ENCODE measurements at regions not wholly inside any gene's neighbourhood (a gene's known extent, or its start where the extent isn't known, plus 50 kb on each side); places are given as distances from the start of the nearest gene placed in this dataset.
A peak's percentile ranks its signal among the peaks of the same experiment; 100 is the strongest.
"Not testable (repeated sequence)": the region's sequence is repeated elsewhere in the genome, so short reads cannot be mapped to it uniquely, and the experiment has no call there.

DNA sequence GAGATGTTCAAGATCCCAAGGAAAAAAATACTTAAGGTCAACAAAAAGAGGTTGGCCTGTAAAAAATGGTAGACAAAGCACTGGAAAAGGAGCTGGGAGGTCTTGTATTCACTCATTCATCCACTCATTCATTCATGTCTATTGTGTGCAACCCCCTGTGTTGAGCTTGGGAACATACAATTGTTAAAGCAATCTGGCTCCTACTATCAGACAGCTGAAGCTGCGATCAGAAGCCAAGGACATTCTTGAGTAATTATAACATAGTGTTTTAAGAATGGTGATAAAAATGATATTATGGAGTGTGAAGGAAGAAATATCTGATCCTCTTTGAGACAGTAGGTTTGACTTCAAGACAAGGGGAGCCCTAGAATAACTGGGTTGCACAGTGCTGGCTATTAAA, 693.4 kb downstream of the TOX3 start:
- DNase-seq (ENCODE audit: low spot score): no peak

DNA sequence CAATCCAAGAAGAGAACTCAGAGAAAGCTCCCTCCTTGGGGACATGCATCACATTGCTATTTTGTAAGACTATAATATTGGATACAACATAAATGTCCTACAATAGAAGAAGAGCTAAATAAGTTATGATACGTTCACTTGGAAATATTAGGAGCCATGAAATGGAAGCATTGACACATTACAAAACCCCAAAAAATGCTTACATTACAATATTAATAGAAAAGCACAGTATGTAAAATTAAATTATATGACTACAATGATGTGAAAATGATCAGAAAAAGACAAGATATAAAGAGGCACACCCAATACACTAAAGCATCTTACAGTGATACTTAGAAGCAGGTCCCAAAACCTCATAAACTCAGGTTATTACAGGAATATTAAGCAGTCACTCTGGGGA, 694.1 kb downstream of the TOX3 start:
- DNase-seq (ENCODE audit: low spot score): no peak

DNA sequence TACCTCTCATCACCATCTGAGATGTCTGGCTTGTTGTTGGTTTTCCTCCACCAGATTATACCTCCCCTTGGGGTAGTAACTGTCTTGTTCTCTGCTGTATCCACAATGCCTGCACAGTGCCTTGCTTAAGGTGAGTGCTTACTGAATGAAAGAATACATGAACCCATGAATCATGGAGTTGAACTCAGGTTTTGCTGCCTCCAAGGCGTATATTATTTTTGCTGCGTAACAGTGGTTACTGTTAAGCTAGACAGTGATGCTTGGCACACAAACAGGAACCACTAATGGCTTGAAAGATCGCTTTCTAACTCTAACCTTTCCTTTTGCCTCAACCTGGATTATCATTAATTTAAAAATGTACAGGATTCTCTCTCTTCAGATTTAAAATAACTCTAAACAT, 695.8 kb downstream of the TOX3 start:
- no peak for DNase-seq (ENCODE audit: low spot score)

GRCh38 chr16:51849715-51850114, 697.2 kb downstream of the TOX3 start:
- DNase-seq (ENCODE audit: low spot score): no peak

GRCh38 chr16:51845586-51846305, 694.7 kb upstream of the SALL1 start:
- DNase-seq (ENCODE audit: low spot score): no peak

- no peak for DNase-seq (ENCODE audit: low spot score)
Observed at GRCh38 chr16:51839727-51840462, 688.8 kb upstream of the SALL1 start.

GRCh38 chr16:51834794-51835193, 683.7 kb upstream of the SALL1 start:
- no peak for DNase-seq (ENCODE audit: low spot score)

DNA sequence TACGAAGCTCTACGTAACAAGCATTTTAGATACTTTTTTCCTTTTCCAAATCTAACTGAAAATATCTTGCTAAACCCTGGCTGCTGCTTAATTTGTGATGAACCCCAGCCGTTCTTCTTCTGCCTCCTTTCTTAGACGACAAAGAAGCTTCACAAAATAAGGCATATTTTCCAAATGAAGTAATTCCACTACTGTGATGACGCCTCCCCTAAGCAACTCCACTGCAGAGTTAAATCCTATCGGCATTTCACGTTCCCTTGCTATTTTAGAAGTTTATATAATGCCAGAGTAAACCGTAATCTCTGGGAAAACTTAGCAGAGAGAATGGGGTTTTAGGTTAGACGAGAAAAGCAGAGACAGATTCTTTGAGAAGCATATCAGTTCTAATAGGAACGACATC, 683.1 kb upstream of the SALL1 start:
- DNase-seq (ENCODE audit: low spot score): no peak

DNA sequence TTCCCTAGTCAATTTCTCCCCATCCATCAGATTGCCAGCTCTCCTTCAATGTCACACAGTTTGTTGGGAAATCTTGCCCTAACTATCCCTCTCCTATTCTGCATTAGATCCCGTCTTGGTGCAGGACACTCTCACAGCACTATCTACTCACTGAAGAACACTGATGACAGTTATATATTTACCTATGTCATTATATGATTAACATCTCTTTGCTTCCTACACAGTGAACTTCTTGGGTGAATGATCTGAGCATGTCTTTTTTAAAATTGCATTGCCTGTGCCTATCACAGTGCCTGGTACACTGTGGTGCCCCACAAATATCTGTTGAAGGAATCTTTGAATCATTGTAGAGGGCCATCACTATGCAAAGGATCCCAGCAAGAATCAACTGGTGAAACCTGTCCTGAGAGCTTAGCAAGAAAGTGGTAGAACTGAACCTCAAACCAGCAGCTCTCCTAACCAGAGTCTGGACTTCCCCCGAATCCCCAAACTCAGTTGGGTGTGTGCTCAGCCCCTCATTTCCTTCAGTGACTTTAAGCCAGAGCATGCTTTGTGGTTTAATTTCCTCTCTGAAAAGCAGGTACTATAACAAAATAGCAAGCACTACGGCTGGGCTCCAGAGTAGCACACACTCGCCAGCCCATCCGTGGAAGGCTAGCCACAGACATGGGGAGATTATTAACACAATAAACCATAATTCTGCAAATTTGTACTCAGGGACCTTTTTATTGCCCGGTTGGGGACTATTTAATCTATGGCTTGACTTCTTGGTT, 680.7 kb upstream of the SALL1 start:
- no peak for DNase-seq (ENCODE audit: low spot score)

GRCh38 chr16:51831034-51831433, 680.0 kb upstream of the SALL1 start:
- DNase-seq (ENCODE audit: low spot score): not testable (repeated sequence)

- DNase-seq (ENCODE audit: low spot score): no peak
Observed at GRCh38 chr16:51825779-51826178, 674.7 kb upstream of the SALL1 start.

DNA sequence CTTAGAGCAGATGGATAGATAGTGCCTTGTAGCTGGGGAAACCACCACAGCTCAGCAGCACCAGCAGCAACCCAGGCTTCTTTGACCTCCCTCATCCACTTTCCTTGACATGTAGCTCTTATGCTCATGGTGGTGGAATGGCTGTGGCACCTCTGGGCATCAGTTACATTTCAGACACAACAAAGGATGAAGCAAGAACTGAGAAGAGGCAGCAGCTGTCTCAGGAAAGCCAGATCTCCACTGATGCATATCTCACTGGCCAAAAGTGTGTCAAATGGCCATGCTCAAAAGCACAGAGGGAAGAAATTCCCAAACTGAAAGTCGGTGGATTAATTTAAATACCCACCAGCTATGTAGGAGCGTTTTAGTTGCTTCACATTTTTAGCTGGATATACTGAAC, 671.4 kb upstream of the SALL1 start:
- DNase-seq (ENCODE audit: low spot score): no peak

DNA sequence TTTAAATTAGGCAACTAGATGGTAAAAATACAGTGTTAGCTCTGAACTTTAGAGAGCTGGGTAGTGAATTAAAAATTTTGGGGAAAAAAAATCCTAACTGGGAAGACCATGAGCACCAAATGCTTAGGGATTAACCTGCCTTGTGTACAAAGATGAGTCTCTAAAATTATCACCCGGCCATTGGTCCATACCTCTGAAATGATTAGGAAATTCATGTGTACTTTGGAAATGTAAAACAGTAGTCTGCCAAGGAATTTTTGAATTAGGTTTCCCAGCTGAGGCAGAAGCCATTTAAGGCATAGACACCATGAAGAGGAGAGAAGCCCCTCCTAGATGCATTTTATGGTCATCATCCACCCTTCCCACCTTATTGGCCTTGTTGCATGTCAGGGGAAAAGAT, 670.5 kb upstream of the SALL1 start:
- no peak for DNase-seq (ENCODE audit: low spot score)

GRCh38 chr16:51820176-51820575, 669.1 kb upstream of the SALL1 start:
- DNase-seq (ENCODE audit: low spot score): no peak

- peak; percentile 10 for DNase-seq (ENCODE audit: low spot score)
Observed at GRCh38 chr16:51818342-51818944, 667.4 kb upstream of the SALL1 start.

DNA sequence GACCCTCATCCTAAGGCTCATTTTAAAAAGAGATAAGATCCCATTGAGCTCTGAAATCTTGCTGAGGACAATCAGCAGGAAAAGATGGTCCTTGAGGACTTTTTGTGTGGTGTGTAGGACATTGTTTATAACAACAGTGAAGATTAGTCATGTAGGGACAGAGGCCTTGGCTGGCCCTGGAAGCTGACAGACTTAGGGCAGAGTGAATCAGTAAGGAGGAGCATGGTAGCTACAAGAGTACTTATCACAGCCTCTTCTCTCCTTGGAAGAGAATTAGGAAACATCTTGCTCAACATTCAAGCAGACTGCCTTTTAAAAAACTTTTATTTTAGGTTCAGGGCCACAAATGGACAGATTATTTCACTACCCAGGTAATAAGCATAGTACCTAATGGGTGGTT, 665.9 kb upstream of the SALL1 start:
- no peak for DNase-seq (ENCODE audit: low spot score)

DNA sequence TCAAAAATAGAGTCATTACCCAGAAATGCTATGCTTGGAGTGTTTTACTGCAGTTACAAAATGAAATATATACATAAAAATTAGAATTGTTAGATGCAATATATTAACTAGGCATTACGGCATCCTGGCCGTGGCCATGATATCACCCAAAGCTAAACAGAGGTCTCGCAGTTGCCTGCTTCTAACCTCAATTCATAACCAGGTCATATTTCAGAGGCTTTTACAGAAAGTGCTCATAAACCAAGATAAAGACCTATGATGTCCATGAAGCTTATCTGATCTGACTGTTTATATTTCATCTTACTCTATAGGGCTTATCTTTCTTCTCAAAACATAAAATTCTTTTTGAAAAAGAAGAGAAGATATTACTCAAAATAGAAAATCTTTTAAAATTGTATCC, 664.5 kb upstream of the SALL1 start:
- no peak for DNase-seq (ENCODE audit: low spot score)

DNA sequence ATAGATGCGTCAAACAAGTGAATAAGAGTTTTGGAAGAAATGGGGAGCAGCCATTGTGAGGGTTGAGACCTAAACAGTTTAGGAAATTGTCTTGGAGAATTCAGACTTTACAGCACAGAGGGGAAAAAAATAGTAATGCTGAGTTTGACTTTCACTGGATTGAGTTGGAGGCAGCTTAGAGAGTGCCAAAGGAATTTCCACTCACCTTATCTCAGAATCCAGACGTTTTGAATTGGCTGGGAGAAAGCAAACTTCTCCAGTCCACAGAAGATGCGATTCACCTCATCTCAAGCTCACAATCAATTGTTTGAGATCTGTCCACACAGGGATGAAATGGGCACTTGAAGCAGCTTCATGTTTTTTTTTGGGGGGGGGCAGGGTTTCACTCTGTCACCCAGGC, 663.5 kb upstream of the SALL1 start:
- DNase-seq (ENCODE audit: low spot score): no peak

DNA sequence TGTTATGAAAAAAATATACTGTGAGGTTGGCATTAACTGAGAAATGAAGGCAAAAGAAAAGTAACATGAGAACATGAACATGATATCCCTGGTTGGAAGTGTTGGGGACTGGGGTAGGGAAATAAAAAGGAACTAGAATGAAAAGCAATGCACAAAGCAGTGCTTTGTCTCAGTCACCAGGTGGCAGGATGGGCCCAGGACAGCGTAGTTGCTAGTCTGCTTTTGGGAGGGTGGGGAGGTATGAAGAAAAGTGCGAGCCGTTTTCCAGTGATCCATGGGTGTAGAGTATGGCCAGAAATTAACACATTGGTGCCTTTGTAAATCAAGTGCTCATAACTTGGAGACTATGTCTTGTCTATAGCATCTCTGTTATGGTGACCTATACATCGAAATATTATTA, 662.5 kb upstream of the SALL1 start:
- no peak for DNase-seq (ENCODE audit: low spot score)

DNA sequence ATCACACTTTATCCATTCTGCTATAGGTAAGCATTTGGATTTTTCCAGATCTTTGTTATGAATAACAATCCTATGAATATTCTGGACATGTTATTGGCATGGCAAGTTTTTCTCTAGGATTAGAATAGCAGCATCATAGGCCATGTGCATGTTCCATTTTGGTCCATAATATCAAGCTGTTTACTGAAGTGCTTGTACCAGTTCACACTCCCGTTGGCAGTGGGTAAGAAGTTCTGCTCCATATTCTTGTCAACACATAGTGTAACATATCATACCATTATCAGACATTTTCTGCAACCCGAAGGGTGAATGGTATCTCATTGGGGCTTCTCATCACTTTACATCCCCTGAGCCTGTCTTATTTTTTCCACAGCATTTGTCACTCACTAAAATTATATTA, 661.9 kb upstream of the SALL1 start:
- DNase-seq (ENCODE audit: low spot score): no peak

- no peak for DNase-seq (ENCODE audit: low spot score)
Observed at GRCh38 chr16:51807551-51807950, 656.5 kb upstream of the SALL1 start.

DNA sequence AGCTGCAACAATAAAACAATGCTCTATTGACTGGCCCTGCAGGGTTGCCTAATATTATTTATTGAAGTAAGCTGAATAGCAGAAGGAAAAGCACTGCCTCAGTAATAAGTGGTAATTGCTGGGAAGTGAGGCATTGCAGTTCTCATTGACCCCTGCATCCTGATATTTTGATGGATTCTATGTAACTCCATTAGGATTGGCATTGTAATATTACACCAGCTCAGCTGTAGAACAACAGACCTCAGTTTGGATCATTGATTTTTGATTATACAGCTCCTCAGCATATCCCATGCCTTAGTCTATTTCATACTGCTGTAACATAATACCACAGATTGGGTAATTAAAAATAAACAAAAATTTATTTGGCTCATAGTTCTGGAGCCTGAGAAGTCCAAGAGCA, 650.6 kb upstream of the SALL1 start:
- DNase-seq (ENCODE audit: low spot score): no peak
